ENCODE measurements at regions not wholly inside any gene's neighbourhood (a gene's known extent, or its start where the extent isn't known, plus 50 kb on each side); places are given as distances from the start of the nearest gene placed in this dataset.

GRCh38 chr4:157664726-157665125, 444.2 kb downstream of the GRIA2 start:
- TF ChIP-seq, protein P1, sequence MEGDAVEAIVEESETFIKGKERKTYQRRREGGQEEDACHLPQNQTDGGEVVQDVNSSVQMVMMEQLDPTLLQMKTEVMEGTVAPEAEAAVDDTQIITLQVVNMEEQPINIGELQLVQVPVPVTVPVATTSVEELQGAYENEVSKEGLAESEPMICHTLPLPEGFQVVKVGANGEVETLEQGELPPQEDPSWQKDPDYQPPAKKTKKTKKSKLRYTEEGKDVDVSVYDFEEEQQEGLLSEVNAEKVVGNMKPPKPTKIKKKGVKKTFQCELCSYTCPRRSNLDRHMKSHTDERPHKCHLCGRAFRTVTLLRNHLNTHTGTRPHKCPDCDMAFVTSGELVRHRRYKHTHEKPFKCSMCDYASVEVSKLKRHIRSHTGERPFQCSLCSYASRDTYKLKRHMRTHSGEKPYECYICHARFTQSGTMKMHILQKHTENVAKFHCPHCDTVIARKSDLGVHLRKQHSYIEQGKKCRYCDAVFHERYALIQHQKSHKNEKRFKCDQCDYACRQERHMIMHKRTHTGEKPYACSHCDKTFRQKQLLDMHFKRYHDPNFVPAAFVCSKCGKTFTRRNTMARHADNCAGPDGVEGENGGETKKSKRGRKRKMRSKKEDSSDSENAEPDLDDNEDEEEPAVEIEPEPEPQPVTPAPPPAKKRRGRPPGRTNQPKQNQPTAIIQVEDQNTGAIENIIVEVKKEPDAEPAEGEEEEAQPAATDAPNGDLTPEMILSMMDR (IDR thresholded peaks at IDR 0.05) = no peak
- no peak for TF ChIP-seq POLR2A (IDR thresholded peaks at IDR 0.05)
